SU-DHL-6 (cell line): ENCODE measurements at regions not wholly inside any gene's neighbourhood (a gene's known extent, or its start where the extent isn't known, plus 50 kb on each side); places are given as distances from the start of the nearest gene placed in this dataset.

Experiments used
- H2AFZ ChIP-seq: fragments of 200-600 bp; sonication (generic); 2 replicates; pipeline ENCODE4 v1.6.1; 2014; ENCODE audit warnings: low read depth, mild to moderate bottlenecking, moderate library complexity, mixed read lengths, antibody characterized with exemption, low read length; ENCODE audit not compliant: severe bottlenecking
- H3F3A ChIP-seq: fragments of 200-600 bp; shearing (Covaris generic); 2 replicates; pipeline ENCODE4 v1.6.0; 2016; ENCODE audit warnings: antibody characterized with exemption, mild to moderate bottlenecking; ENCODE audit not compliant: insufficient read depth
- H3K27ac ChIP-seq: fragments of 200-600 bp; sonication (generic); 2 replicates; pipeline ENCODE4 v1.5.1; 2016; ENCODE audit warnings: low read depth, mild to moderate bottlenecking, low read length, moderate library complexity, mixed read lengths
- H3K27me3 ChIP-seq: fragments of 200-600 bp; sonication (generic), shearing (Covaris generic); 2 replicates; pipeline ENCODE4 v1.6.0; 2014; ENCODE audit warnings: mild to moderate bottlenecking, low read length
- H3K36me3 ChIP-seq: fragments of 200-600 bp; sonication (generic); 2 replicates; pipeline ENCODE4 v1.6.1; 2014; ENCODE audit warnings: mild to moderate bottlenecking, low read length, mixed read lengths
- H3K4me2 ChIP-seq: fragments of 300-600, 200-600 bp; shearing (Covaris generic), sonication (generic); 2 replicates; pipeline ENCODE4 v1.6.0; 2014; ENCODE audit warnings: low read length, low read depth, mild to moderate bottlenecking; ENCODE audit not compliant: poor library complexity, severe bottlenecking
- H3K4me3 ChIP-seq: fragments of 200-600 bp; sonication (generic); 2 replicates; pipeline ENCODE4 v1.5.1; 2014; ENCODE audit warnings: antibody characterized with exemption, low read length, mild to moderate bottlenecking, mixed read lengths; ENCODE audit not compliant: insufficient read depth, poor library complexity, severe bottlenecking
- H3K79me2 ChIP-seq: fragments of 200-600 bp; sonication (generic); 2 replicates; pipeline ENCODE4 v1.6.1; 2014; ENCODE audit warnings: mild to moderate bottlenecking, low read length, moderate library complexity; ENCODE audit not compliant: insufficient read depth
- H3K9ac ChIP-seq: fragments of 200-600 bp; sonication (generic); 2 replicates; pipeline ENCODE4 v1.7.0; 2014; ENCODE audit warnings: mild to moderate bottlenecking, low read length
- H3K9me2 ChIP-seq: fragments of 200-600 bp; sonication (generic); replicated peaks from 2 replicates; pipeline ENCODE4 v1.6.1; 2014; ENCODE audit warnings: low read length; ENCODE audit not compliant: insufficient read depth
- H3K9me3 ChIP-seq: fragments of 200-600 bp; sonication (generic); 2 replicates; pipeline ENCODE4 v1.6.1; 2014; ENCODE audit warnings: low read length, mixed read lengths; ENCODE audit not compliant: insufficient read depth
- H4K20me1 ChIP-seq: fragments of 200-600 bp; sonication (generic); 2 replicates; pipeline ENCODE4 v1.6.1; 2014; ENCODE audit warnings: low read depth, mild to moderate bottlenecking, antibody characterized with exemption, low read length, moderate library complexity, mixed read lengths
- EZH2phosphoT487 ChIP-seq: fragments of 200-600 bp; sonication (generic), shearing (Covaris generic); conservative IDR thresholded peaks from 2 replicates; pipeline ENCODE4 v1.6.1; 2018; ENCODE audit warnings: mild to moderate bottlenecking, antibody characterized with exemption, low read length, moderate library complexity, mixed read lengths
- TF ChIP-seq, protein P1 (sequence below): fragments of 200-600 bp; sonication (generic); IDR thresholded peaks from one replicate; pipeline ENCODE4 v1.5.1; 2017; ENCODE audit warnings: antibody characterized with exemption, mild to moderate bottlenecking, low read length, moderate library complexity; ENCODE audit not compliant: insufficient read depth, poor library complexity, severe bottlenecking

DNA sequence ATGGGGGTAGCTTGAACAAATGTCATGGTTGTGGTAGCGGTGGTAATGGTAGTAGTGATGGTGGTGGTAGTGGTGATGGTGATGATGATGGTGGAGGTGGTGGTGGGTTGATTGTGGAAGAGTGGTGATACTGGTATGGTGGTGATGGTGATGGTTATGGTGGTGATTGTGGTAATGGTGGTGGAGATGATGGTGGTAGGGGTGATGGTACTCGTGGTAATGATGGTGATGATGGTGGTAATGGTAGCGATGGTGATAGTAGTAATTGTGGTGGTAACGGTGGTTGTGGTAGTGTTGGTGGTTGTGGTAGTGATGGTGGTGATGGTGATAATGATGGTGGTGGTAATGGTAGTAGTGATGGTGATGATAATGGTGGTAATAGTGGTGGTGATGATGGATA is 65.7 kb upstream of the SDK1 start:
- no peak overlapping the region for H3K4me2 ChIP-seq
- no peak overlapping the region for H3K4me3 ChIP-seq
- no peaks in the 10 kb centered on the region for H4K20me1 ChIP-seq
- no peak overlapping the region for H3K27ac ChIP-seq
- no peak overlapping the region for H2AFZ ChIP-seq
- no peaks in the 10 kb centered on the region for H3K36me3 ChIP-seq
- H3K9me3 ChIP-seq, result peaks cover 6% of the 10 kb centered on the region; the same call in 1 of the 2 replicates
- TF ChIP-seq, protein P1, sequence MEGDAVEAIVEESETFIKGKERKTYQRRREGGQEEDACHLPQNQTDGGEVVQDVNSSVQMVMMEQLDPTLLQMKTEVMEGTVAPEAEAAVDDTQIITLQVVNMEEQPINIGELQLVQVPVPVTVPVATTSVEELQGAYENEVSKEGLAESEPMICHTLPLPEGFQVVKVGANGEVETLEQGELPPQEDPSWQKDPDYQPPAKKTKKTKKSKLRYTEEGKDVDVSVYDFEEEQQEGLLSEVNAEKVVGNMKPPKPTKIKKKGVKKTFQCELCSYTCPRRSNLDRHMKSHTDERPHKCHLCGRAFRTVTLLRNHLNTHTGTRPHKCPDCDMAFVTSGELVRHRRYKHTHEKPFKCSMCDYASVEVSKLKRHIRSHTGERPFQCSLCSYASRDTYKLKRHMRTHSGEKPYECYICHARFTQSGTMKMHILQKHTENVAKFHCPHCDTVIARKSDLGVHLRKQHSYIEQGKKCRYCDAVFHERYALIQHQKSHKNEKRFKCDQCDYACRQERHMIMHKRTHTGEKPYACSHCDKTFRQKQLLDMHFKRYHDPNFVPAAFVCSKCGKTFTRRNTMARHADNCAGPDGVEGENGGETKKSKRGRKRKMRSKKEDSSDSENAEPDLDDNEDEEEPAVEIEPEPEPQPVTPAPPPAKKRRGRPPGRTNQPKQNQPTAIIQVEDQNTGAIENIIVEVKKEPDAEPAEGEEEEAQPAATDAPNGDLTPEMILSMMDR, result no peak
- TF ChIP-seq EZH2phosphoT487, result no peak
- H3K27me3 ChIP-seq, result no peaks in the 10 kb centered on the region
- no peaks in the 10 kb centered on the region for H3K9me2 ChIP-seq
- H3F3A ChIP-seq, result no peaks in the 10 kb centered on the region
- no peaks in the 10 kb centered on the region for H3K79me2 ChIP-seq
- H3K9ac ChIP-seq, result no peak overlapping the region

DNA sequence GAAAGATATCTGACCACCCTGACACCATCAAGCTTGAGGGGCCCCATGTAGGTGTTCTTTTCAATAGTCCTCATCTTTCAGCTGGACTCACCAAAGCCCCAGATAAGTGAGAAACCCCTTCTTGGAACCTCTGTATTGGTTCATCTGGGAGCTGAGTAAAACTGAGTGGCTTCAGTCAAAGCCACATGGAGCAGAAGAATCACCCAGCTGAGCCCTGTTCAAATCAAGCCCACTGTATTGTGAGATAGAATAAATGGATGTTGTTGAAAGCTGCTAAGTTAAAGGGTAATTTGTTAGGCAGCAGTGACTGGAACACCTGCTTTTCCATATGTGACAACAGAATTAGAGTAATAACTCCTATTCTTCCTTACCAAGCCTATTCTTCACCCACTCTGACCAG is 64.8 kb upstream of the SDK1 start:
- Histone ChIP-seq H3K9ac (no peak overlapping the region), H3K4me2 (no peak overlapping the region), H3K79me2 (no peaks in the 10 kb centered on the region), H3K4me3 (no peak overlapping the region), H3F3A (no peaks in the 10 kb centered on the region), H3K27me3 (no peaks in the 10 kb centered on the region), H3K9me2 (no peaks in the 10 kb centered on the region), H3K36me3 (no peaks in the 10 kb centered on the region), H3K9me3 (peaks cover 6% of the 10 kb centered on the region; the same call in 1 of the 2 replicates), H4K20me1 (no peaks in the 10 kb centered on the region), H3K27ac (no peak overlapping the region), H2AFZ (no peak overlapping the region)
- no peak for TF ChIP-seq EZH2phosphoT487
- TF ChIP-seq, protein P1, result no peak

DNA sequence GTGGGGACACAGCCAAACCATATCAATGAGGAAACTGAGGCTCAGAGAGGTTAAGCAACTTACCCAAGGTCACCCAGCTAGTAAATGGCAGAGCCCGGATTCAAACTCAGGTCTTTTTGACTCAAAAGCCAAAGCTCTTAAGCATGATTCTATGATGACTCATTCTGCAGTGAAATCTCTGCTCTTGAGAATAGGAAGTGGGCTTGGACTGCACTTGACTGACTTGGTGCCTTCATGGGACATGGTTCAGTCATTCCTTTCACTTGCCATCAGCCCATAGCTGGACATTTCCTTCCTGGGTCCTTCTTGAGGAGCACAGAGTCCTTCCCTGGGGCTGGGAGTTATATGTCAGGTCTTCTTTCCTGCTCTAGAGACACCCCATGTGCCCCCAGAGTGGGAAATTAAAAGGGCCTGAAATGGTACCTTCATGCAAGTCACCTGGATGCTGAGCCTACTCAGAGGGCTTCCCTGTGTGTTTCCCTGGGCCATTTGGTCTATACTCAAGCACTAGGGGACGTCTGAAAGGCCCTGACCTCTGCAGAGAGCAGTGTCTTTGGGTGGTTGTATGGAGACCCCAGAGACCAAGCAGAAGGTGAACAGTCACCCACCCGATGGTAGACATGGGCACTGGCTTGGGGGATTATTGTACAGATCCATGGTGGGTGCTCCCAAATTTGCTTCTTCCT is 62.4 kb upstream of the SDK1 start:
- Histone ChIP-seq H3K4me3 (no peak overlapping the region), H3K4me2 (no peak overlapping the region), H2AFZ (no peak overlapping the region), H3K9me2 (no peaks in the 10 kb centered on the region), H3K27ac (no peak overlapping the region), H3K9ac (no peak overlapping the region), H3F3A (no peaks in the 10 kb centered on the region), H4K20me1 (no peaks in the 10 kb centered on the region), H3K79me2 (no peaks in the 10 kb centered on the region), H3K9me3 (peaks cover 6% of the 10 kb centered on the region; the same call in 1 of the 2 replicates), H3K27me3 (no peaks in the 10 kb centered on the region), H3K36me3 (no peaks in the 10 kb centered on the region)
- TF ChIP-seq, protein P1, result no peak
- no peak for TF ChIP-seq EZH2phosphoT487
